NB4 (cell line): ENCODE measurements at regions not wholly inside any gene's neighbourhood (a gene's known extent, or its start where the extent isn't known, plus 50 kb on each side); places are given as distances from the start of the nearest gene placed in this dataset.
A peak's percentile ranks its signal among the peaks of the same experiment; 100 is the strongest.

Experiments
- DNase-seq: peaks from one replicate; pipeline ENCODE4 v3.0.0; 2010; ENCODE audit warnings: low read depth
- H3K4me3 ChIP-seq: one replicate; pipeline ENCODE4 v1.5.1; 2011; ENCODE audit warnings: mild to moderate bottlenecking, low read depth, low read length, moderate library complexity
- MYC ChIP-seq: IDR thresholded peaks from 2 replicates; pipeline ENCODE4 v1.6.1; 2011; ENCODE audit warnings: low read depth, low read length
- POLR2A ChIP-seq: IDR thresholded peaks from 2 replicates; pipeline ENCODE4 v1.6.1; 2011; ENCODE audit warnings: mild to moderate bottlenecking; ENCODE audit not compliant: insufficient read length; ENCODE audit errors: extremely low read depth
- TF ChIP-seq, protein P1 (sequence below): IDR thresholded peaks from one replicate; pipeline ENCODE4 v1.5.1; 2012; ENCODE audit warnings: low read depth, low read length
- TF ChIP-seq, protein P2 (sequence below): IDR thresholded peaks from 2 replicates; pipeline ENCODE4 v1.6.1; 2011; ENCODE audit warnings: low read depth, low read length

DNA sequence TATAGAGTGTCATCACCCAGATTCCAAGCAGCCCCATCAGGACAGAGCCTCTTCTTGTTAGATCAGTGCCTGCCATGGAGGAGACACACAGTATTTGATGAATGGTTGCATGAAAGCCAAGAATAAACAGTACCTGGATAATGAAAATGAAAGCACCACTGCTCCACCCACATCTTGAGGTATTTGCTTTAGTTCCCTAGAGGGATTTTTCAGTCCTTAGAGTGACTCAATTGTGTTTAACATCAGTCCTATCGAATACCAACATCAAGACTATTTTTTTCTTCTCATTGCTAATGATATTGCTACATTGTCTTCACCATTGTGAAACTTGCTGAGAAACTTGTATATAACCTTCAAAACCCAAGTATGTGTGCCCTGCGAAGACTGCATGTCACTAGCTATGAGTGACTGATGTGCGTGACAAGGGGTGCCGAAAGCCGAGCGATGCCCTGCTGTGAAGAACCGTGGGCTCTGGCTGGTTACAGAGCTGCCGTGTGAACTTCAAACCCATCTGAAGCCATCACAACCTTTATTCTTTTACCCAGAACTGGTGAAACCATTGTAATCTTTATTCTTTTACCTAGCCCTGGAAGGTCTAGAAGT, 211.3 kb upstream of the FAT1 start:
- no peak for DNase-seq
- no peak overlapping the region for H3K4me3 ChIP-seq
- TF ChIP-seq, protein P1, sequence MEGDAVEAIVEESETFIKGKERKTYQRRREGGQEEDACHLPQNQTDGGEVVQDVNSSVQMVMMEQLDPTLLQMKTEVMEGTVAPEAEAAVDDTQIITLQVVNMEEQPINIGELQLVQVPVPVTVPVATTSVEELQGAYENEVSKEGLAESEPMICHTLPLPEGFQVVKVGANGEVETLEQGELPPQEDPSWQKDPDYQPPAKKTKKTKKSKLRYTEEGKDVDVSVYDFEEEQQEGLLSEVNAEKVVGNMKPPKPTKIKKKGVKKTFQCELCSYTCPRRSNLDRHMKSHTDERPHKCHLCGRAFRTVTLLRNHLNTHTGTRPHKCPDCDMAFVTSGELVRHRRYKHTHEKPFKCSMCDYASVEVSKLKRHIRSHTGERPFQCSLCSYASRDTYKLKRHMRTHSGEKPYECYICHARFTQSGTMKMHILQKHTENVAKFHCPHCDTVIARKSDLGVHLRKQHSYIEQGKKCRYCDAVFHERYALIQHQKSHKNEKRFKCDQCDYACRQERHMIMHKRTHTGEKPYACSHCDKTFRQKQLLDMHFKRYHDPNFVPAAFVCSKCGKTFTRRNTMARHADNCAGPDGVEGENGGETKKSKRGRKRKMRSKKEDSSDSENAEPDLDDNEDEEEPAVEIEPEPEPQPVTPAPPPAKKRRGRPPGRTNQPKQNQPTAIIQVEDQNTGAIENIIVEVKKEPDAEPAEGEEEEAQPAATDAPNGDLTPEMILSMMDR: no peak
- TF ChIP-seq, protein P2, sequence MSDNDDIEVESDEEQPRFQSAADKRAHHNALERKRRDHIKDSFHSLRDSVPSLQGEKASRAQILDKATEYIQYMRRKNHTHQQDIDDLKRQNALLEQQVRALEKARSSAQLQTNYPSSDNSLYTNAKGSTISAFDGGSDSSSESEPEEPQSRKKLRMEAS: no peak
- no peak for TF ChIP-seq MYC
- no peak for TF ChIP-seq POLR2A

DNA sequence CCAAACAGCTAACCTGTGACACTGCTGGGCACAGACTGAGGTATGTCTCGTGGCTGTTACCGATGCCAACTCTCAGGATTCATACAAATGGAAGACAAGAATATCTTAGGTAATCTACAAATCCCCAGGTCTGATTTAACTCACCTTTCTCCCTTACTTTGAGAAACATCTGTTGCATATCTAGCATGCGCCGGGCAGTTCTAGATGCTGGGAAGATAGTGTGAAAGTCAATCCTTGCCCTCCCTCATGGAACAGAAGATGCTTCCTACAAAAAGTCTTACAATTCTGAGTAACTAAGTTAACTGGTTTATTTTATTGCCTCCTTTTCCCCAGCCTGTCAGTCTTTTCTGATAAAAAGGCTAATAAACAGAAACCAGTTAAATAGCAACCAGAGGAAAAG, 212.2 kb upstream of the FAT1 start:
- TF ChIP-seq MYC: no peak
- no peak for TF ChIP-seq POLR2A
- TF ChIP-seq, protein P1: no peak
- TF ChIP-seq, protein P2: no peak
- H3K4me3 ChIP-seq: no peak overlapping the region

DNA sequence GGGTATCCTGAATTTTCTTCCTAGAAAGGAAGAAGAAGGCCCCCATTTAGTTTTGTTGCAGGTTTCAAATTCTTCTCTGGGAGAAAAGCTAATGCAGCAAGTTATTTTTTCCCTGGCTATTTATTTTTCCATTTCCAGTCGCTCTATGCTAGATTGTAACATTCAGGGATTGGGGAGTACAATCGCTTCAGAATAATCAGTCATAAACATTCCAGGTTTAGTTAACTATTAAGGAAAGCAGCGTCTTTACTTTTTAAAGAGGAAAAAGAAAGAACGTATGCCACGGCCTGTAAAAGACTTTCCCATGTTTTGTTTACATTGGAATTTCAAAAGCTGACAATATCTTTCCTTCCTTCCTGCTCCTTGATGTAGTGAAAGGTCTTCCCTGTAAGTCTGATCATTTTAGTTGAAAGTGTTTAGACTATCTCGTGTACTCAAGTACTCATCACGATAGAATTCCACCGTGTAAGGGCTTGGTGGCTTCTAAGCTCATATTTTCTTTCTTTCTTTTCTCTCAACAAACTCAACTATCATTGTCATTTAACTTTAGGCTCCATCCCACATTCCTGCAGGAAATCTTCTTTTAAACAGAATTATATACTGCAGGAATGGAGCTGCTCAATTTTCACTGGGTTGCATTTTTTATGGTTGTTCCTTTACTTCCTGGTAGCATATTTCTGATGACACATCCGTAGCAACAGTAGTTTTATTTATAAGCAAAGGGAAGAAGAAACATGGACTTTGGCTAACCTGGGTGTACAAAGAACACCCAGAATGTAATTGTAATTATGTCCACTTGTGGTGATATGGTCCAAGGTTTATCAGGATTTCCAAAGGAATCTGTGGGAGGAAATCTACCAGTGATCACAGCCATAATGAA, 213.1 kb upstream of the FAT1 start:
- no peak overlapping the region for H3K4me3 ChIP-seq
- TF ChIP-seq, protein P1: no peak
- TF ChIP-seq, protein P2: no peak
- TF ChIP-seq POLR2A (no peak), MYC (no peak)
- no peak for DNase-seq

More for the DNA sequence above, 212.2 kb upstream of the FAT1 start:
- no peak for DNase-seq

DNA sequence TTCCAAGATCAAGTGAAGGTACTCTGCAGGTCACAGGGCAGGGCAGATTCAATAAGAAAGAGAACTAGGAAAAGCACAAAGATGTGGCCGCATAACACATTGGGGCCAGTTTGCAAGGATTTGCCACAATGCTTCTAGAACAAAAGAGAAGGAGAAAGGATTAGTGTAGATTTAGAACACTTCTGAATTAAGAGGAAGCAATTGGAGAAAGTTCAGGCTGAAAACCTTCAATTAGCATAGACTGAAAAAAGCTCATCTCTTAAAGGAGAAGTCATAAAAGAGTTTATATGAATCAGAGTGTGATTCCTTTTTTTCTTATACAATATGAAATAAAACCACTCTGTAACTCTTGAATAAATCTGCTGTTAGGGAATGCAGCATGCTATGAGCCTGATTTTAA, 215.6 kb upstream of the FAT1 start:
- TF ChIP-seq, protein P1: no peak
- TF ChIP-seq, protein P2: no peak
- TF ChIP-seq MYC: no peak
- TF ChIP-seq POLR2A: no peak
- DNase-seq: no peak
- no peak overlapping the region for H3K4me3 ChIP-seq

DNA sequence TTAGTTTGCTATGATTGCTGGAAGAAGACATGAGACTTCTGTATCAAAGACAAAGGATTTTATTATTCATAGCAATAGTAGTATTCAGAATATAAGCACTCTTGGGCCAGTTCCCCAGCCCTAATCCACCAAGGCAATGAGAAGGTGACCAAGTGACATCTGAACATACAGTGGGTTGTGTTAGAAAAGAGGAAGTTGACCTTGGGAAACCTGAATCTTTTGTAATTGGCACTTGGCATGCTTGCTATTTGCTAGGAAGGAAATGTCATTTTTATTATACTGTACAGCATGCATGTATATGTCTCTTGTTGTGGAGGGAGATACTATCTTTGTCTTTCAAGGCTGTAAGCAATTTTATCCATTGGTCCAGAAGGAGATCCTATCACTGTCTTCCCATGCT, 216.1 kb upstream of the FAT1 start:
- TF ChIP-seq, protein P2: peak; percentile 21; the same call in 1 of the 2 replicates
- no peak for TF ChIP-seq MYC
- DNase-seq: peak; percentile 61

DNA sequence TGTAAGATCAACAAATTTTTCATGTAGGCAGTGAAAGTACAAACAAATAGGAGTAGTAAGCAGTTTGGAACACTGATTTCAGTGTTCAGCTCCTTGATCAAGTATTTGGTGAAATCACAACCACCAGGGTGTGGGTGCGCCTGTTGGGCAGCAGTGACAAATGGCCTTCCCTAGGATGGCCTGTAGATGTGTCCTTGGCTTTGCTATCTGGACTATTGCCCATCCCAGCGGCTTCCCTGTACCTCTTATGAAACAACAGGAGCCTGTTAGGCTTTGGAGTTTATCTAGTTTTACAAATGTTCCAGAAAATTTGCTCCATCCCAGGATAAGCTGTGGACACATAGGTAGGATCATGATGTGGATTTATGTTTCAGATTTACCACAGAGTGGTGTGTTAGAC, 216.8 kb upstream of the FAT1 start:
- H3K4me3 ChIP-seq: no peak overlapping the region
- TF ChIP-seq POLR2A (no peak), MYC (no peak)
- TF ChIP-seq, protein P1: no peak
- TF ChIP-seq, protein P2: no peak
- DNase-seq: no peak

More for the DNA sequence above, 216.1 kb upstream of the FAT1 start:
- H3K4me3 ChIP-seq: no peak overlapping the region
